ENCODE measurements at regions not wholly inside any gene's neighbourhood (a gene's known extent, or its start where the extent isn't known, plus 50 kb on each side); places are given as distances from the start of the nearest gene placed in this dataset.

- TF ChIP-seq POLR2AphosphoS5 (IDR thresholded peaks at IDR 0.05; ENCODE audit: low read depth) (no peak), GABPA (IDR thresholded peaks at IDR 0.05; ENCODE audit: low read depth) (no peak), SPI1 (IDR thresholded peaks at IDR 0.05; ENCODE audit: borderline replicate concordance, low read depth) (no peak)
- TF ChIP-seq, protein P1, sequence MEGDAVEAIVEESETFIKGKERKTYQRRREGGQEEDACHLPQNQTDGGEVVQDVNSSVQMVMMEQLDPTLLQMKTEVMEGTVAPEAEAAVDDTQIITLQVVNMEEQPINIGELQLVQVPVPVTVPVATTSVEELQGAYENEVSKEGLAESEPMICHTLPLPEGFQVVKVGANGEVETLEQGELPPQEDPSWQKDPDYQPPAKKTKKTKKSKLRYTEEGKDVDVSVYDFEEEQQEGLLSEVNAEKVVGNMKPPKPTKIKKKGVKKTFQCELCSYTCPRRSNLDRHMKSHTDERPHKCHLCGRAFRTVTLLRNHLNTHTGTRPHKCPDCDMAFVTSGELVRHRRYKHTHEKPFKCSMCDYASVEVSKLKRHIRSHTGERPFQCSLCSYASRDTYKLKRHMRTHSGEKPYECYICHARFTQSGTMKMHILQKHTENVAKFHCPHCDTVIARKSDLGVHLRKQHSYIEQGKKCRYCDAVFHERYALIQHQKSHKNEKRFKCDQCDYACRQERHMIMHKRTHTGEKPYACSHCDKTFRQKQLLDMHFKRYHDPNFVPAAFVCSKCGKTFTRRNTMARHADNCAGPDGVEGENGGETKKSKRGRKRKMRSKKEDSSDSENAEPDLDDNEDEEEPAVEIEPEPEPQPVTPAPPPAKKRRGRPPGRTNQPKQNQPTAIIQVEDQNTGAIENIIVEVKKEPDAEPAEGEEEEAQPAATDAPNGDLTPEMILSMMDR (IDR thresholded peaks at IDR 0.05; ENCODE audit: insufficient read depth, low read length), result no peak
- TF ChIP-seq, protein P2, sequence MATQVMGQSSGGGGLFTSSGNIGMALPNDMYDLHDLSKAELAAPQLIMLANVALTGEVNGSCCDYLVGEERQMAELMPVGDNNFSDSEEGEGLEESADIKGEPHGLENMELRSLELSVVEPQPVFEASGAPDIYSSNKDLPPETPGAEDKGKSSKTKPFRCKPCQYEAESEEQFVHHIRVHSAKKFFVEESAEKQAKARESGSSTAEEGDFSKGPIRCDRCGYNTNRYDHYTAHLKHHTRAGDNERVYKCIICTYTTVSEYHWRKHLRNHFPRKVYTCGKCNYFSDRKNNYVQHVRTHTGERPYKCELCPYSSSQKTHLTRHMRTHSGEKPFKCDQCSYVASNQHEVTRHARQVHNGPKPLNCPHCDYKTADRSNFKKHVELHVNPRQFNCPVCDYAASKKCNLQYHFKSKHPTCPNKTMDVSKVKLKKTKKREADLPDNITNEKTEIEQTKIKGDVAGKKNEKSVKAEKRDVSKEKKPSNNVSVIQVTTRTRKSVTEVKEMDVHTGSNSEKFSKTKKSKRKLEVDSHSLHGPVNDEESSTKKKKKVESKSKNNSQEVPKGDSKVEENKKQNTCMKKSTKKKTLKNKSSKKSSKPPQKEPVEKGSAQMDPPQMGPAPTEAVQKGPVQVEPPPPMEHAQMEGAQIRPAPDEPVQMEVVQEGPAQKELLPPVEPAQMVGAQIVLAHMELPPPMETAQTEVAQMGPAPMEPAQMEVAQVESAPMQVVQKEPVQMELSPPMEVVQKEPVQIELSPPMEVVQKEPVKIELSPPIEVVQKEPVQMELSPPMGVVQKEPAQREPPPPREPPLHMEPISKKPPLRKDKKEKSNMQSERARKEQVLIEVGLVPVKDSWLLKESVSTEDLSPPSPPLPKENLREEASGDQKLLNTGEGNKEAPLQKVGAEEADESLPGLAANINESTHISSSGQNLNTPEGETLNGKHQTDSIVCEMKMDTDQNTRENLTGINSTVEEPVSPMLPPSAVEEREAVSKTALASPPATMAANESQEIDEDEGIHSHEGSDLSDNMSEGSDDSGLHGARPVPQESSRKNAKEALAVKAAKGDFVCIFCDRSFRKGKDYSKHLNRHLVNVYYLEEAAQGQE (IDR thresholded peaks at IDR 0.05; ENCODE audit: insufficient replicate concordance, low read depth), result no peak
Observed at GRCh38 chr12:125216756-125217155, 151.5 kb downstream of the AACS start.

Measured in HL-60 (cell line).